ENCODE measurements at regions not wholly inside any gene's neighbourhood (a gene's known extent, or its start where the extent isn't known, plus 50 kb on each side); places are given as distances from the start of the nearest gene placed in this dataset.

- in situ Hi-C loops (cut with MboI; ENCODE audit: low pct_unique_long_range_greater_than_20kb, low sequenced_read_pairs, unreplicated experiment), result no loop called here
- TF ChIP-seq, protein P1, sequence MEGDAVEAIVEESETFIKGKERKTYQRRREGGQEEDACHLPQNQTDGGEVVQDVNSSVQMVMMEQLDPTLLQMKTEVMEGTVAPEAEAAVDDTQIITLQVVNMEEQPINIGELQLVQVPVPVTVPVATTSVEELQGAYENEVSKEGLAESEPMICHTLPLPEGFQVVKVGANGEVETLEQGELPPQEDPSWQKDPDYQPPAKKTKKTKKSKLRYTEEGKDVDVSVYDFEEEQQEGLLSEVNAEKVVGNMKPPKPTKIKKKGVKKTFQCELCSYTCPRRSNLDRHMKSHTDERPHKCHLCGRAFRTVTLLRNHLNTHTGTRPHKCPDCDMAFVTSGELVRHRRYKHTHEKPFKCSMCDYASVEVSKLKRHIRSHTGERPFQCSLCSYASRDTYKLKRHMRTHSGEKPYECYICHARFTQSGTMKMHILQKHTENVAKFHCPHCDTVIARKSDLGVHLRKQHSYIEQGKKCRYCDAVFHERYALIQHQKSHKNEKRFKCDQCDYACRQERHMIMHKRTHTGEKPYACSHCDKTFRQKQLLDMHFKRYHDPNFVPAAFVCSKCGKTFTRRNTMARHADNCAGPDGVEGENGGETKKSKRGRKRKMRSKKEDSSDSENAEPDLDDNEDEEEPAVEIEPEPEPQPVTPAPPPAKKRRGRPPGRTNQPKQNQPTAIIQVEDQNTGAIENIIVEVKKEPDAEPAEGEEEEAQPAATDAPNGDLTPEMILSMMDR (IDR thresholded peaks at IDR 0.05; ENCODE audit: extremely low read depth, insufficient read depth, missing control alignments), result no peak
- DNase-seq (ENCODE audit: low spot score), result no peak
These were observed 595.1 kb downstream of the SOX6 start for GRCh38 chr11:15761235-15761634.

DNA sequence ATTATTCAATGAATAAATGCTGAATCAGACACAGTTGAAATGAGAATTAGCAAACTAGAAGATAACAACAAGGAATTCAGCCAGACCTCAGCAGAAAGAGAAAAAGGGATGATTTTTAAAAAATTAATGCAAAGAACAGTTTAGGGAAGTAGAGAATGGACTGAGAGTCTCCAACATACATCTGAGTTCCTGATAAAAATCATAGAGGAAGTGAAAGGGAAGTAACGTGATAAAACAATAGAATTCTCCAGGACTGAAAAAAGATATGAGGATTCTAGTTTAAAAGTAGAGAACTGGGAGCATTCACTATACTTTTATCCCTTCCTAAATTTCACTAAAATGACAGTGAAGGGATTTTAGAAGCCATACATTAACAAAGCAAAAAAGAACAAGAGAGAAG is 592.0 kb downstream of the SOX6 start:
- in situ Hi-C loops (cut with MboI; ENCODE audit: low pct_unique_long_range_greater_than_20kb, low sequenced_read_pairs, unreplicated experiment), result no loop called here
- TF ChIP-seq, protein P1 (IDR thresholded peaks at IDR 0.05; ENCODE audit: extremely low read depth, insufficient read depth, missing control alignments), result no peak
- DNase-seq (ENCODE audit: low spot score), result no peak

GRCh38 chr11:15764948-15765347 is 591.4 kb downstream of the SOX6 start:
- TF ChIP-seq, protein P1 (IDR thresholded peaks at IDR 0.05; ENCODE audit: extremely low read depth, insufficient read depth, missing control alignments), result no peak
- no peak for DNase-seq (ENCODE audit: low spot score)
- in situ Hi-C loops (cut with MboI; ENCODE audit: low pct_unique_long_range_greater_than_20kb, low sequenced_read_pairs, unreplicated experiment), result no loop called here

- in situ Hi-C loops (cut with MboI; ENCODE audit: low pct_unique_long_range_greater_than_20kb, low sequenced_read_pairs, unreplicated experiment), result no loop called here
- TF ChIP-seq, protein P1 (IDR thresholded peaks at IDR 0.05; ENCODE audit: extremely low read depth, insufficient read depth, missing control alignments), result no peak
- no peak for DNase-seq (ENCODE audit: low spot score)
These were observed 590.8 kb downstream of the SOX6 start for GRCh38 chr11:15765530-15765929.

DNA sequence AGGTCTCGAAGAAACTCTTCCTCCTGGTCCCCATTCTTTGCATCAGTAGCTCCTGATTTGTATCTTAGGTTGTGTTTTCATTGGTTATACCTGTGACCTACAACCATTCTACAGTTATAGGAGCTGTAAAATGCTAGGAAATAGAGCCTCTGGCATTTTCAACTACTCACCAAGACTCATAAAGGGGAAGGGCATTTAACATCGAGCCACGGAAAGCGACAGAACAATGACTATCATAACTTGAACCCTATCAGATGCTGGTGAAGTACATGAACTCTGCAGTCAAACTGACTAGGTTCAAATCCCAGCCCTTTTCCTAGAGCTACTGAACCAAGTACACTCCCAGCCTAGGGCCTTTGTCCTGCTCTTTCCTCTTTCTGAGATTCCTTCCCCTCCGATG is 588.0 kb downstream of the SOX6 start:
- in situ Hi-C loops (cut with MboI; ENCODE audit: low pct_unique_long_range_greater_than_20kb, low sequenced_read_pairs, unreplicated experiment), result no loop called here
- DNase-seq (ENCODE audit: low spot score), result no peak
- TF ChIP-seq, protein P1 (IDR thresholded peaks at IDR 0.05; ENCODE audit: extremely low read depth, insufficient read depth, missing control alignments), result no peak

GRCh38 chr11:15769203-15769602 is 587.1 kb downstream of the SOX6 start:
- in situ Hi-C loops (cut with MboI; ENCODE audit: low pct_unique_long_range_greater_than_20kb, low sequenced_read_pairs, unreplicated experiment), result no loop called here
- TF ChIP-seq, protein P1 (IDR thresholded peaks at IDR 0.05; ENCODE audit: extremely low read depth, insufficient read depth, missing control alignments), result no peak
- DNase-seq (ENCODE audit: low spot score), result no peak
